ENCODE measurements at regions not wholly inside any gene's neighbourhood (a gene's known extent, or its start where the extent isn't known, plus 50 kb on each side); places are given as distances from the start of the nearest gene placed in this dataset.
"Not testable (repeated sequence)": the region's sequence is repeated elsewhere in the genome, so short reads cannot be mapped to it uniquely, and the experiment has no call there.

GRCh38 chr4:56575820-56576429 is 70.3 kb downstream of the ARL9 start:
- DNase-seq = peak; percentile 62

GRCh38 chr4:56592417-56592816 is 86.8 kb downstream of the ARL9 start:
- DNase-seq = not testable (repeated sequence)

Data from hematopoietic multipotent progenitor cell treated with erythropoietin and hydrocortisone succinate and interleukin-3 and kit ligand, for 6 days (in vitro differentiated cells).